Cardiac muscle cell (in vitro differentiated cells and primary cell): ENCODE measurements at regions not wholly inside any gene's neighbourhood (a gene's known extent, or its start where the extent isn't known, plus 50 kb on each side); places are given as distances from the start of the nearest gene placed in this dataset.
"Not testable (repeated sequence)": the region's sequence is repeated elsewhere in the genome, so short reads cannot be mapped to it uniquely, and the experiment has no call there.

Experiments used
- DNase-seq, 2 donors: peaks; one replicate each; pipeline versions ENCODE4 v3.0.0 to v3.0.0-alpha.2; 2010 to 2017; ENCODE audit warnings: low read depth in 1 of 2, low spot score in 1 of 2
- H3K27ac ChIP-seq: fragments of 200-600 bp; sonication (generic); 2 replicates; pipeline ENCODE4 v1.5.1; 2016
- H3K27me3 ChIP-seq: fragments of 200-600 bp; sonication (generic); 2 replicates; pipeline ENCODE4 v1.6.0; 2016; ENCODE audit warnings: control low read depth
- H3K36me3 ChIP-seq: fragments of 200-600 bp; sonication (generic); 2 replicates; pipeline ENCODE4 v1.5.1; 2016; ENCODE audit warnings: control low read depth
- H3K4me1 ChIP-seq: fragments of 200-600 bp; sonication (generic); 2 replicates; pipeline ENCODE4 v1.8.1; 2017; ENCODE audit warnings: low read depth, mild to moderate bottlenecking, mixed run types
- H3K4me3 ChIP-seq: fragments of 200-600 bp; sonication (generic); 2 replicates; pipeline ENCODE4 v1.5.1; 2016; ENCODE audit warnings: mild to moderate bottlenecking
- H3K9me3 ChIP-seq: fragments of 200-600 bp; sonication (generic); 2 replicates; pipeline ENCODE4 v1.5.1; 2017; ENCODE audit warnings: low read depth, mild to moderate bottlenecking, control low read depth
- TF ChIP-seq, protein P1 (sequence below): IDR thresholded peaks from 2 replicates; pipeline ENCODE4 v1.5.1; 2012; ENCODE audit warnings: low read depth, mild to moderate bottlenecking, low read length

- Histone ChIP-seq H3K4me3 (no peak overlapping the region), H3K36me3 (no peaks in the 10 kb centered on the region), H3K27me3 (no peaks in the 10 kb centered on the region), H3K9me3 (no peaks in the 10 kb centered on the region), H3K27ac (no peak overlapping the region), H3K4me1 (no peaks in the 10 kb centered on the region)
- TF ChIP-seq, protein P1, sequence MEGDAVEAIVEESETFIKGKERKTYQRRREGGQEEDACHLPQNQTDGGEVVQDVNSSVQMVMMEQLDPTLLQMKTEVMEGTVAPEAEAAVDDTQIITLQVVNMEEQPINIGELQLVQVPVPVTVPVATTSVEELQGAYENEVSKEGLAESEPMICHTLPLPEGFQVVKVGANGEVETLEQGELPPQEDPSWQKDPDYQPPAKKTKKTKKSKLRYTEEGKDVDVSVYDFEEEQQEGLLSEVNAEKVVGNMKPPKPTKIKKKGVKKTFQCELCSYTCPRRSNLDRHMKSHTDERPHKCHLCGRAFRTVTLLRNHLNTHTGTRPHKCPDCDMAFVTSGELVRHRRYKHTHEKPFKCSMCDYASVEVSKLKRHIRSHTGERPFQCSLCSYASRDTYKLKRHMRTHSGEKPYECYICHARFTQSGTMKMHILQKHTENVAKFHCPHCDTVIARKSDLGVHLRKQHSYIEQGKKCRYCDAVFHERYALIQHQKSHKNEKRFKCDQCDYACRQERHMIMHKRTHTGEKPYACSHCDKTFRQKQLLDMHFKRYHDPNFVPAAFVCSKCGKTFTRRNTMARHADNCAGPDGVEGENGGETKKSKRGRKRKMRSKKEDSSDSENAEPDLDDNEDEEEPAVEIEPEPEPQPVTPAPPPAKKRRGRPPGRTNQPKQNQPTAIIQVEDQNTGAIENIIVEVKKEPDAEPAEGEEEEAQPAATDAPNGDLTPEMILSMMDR: no peak
- DNase-seq: no peak
Measured at GRCh38 chr3:193968380-193968974, 167.5 kb upstream of the HES1 start.

DNA sequence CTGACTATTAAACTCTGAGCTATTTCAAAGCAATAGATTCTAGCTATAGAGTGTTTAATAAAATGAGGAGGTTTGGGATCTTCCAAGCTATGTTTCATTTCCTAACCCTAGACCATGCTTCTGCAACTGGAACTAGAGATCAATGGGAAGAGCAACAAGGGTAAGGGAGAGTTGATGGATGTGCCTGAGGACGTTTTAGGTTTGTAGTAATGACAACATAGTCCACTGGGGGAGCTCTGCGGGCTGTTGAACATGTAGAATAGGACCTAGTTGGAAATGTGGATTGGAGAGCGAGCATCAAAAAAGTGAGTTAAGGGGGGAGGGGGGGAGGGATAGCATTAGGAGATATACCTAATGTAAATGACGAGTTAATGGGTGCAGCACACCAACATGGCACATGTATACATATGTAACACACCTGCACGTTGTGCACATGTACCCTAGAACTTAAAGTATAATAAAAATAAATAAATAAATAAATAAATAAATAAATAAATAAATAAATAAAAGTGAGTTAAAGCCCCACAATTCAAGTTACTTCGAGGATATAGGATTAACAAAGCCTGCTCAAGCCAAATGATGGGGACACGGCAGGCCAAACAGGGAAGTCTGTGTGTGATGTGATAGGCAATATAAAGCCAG lies 165.7 kb upstream of the HES1 start:
- H3K9me3 ChIP-seq, H3K27me3 ChIP-seq, H3K27ac ChIP-seq, H3K4me3 ChIP-seq, H3K4me1 ChIP-seq, H3K36me3 ChIP-seq: not testable (repeated sequence)
- TF ChIP-seq, protein P1: peak; percentile 51
- peak; percentile 60 to 64 for DNase-seq

GRCh38 chr3:193970773-193971206 lies 165.2 kb upstream of the HES1 start:
- Histone ChIP-seq H3K4me3 (no peak overlapping the region), H3K9me3 (no peaks in the 10 kb centered on the region), H3K4me1 (no peaks in the 10 kb centered on the region), H3K36me3 (no peaks in the 10 kb centered on the region), H3K27ac (no peak overlapping the region), H3K27me3 (no peaks in the 10 kb centered on the region)
- DNase-seq: no peak
- TF ChIP-seq, protein P1: no peak

DNA sequence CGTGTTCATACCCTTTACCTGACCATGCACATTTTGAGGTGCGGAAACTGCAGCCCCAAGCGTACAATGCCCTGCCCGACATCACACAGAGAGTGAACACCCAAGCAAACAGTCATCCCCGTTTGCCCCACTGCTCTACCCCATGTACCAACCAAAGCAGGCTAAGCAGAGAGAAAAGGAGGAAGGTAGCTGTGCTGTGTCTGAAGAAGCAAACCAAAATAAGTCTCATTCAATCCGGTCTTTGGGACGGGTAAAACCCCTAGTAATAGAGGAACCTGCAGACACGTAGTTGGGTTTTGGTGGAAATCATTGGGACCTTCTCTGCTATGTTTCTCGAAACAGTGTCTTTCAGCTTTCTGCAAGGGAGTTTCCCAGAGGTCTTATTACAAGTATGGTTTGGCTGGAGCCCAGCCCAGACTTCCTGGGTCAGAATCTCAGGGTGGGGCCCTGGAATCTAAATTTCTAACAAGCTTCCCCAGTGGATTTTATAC lies 164.6 kb upstream of the HES1 start:
- no peak for DNase-seq

GRCh38 chr3:193971966-193972365 lies 164.0 kb upstream of the HES1 start:
- Histone ChIP-seq H3K4me1 (no peaks in the 10 kb centered on the region), H3K27ac (no peak overlapping the region), H3K36me3 (no peaks in the 10 kb centered on the region), H3K9me3 (no peaks in the 10 kb centered on the region), H3K27me3 (no peaks in the 10 kb centered on the region), H3K4me3 (no peak overlapping the region)
- no peak for DNase-seq
- TF ChIP-seq, protein P1: no peak

More for the DNA sequence above, 164.6 kb upstream of the HES1 start:
- H3K36me3 ChIP-seq: no peaks in the 10 kb centered on the region
- no peaks in the 10 kb centered on the region for H3K9me3 ChIP-seq
- no peaks in the 10 kb centered on the region for H3K27me3 ChIP-seq
- H3K4me3 ChIP-seq: no peak overlapping the region
- no peak overlapping the region for H3K27ac ChIP-seq
- TF ChIP-seq, protein P1: no peak
- no peaks in the 10 kb centered on the region for H3K4me1 ChIP-seq
